Neural cell (in vitro differentiated cells): ENCODE measurements at regions not wholly inside any gene's neighbourhood (a gene's known extent, or its start where the extent isn't known, plus 50 kb on each side); places are given as distances from the start of the nearest gene placed in this dataset.

Experiments used
- H2AFZ ChIP-seq: fragments of 200-600, 300-800 bp; sonication (generic), shearing (Covaris generic); 2 replicates; pipeline ENCODE4 v1.6.0; 2014; ENCODE audit warnings: low read depth, mild to moderate bottlenecking, antibody characterized with exemption, low read length, moderate library complexity
- H3F3A ChIP-seq: fragments of 200-600 bp; shearing (Covaris generic); 2 replicates; pipeline ENCODE4 v1.6.1; 2016; ENCODE audit warnings: mild to moderate bottlenecking, moderate library complexity, mixed read lengths, antibody characterized with exemption, low read length; ENCODE audit not compliant: insufficient read depth, poor library complexity, severe bottlenecking
- H3K27ac ChIP-seq: fragments of 200-600, 300-800 bp; sonication (generic), shearing (Covaris generic); 2 replicates; pipeline ENCODE4 v1.5.1; 2014; ENCODE audit warnings: mild to moderate bottlenecking, low read length, moderate library complexity
- H3K27me3 ChIP-seq: fragments of 300-800, 200-600 bp; sonication (generic), shearing (Covaris generic); 2 replicates; pipeline ENCODE4 v1.6.0; 2014; ENCODE audit warnings: mild to moderate bottlenecking, low read depth, low read length, moderate library complexity; ENCODE audit not compliant: insufficient read depth
- H3K36me3 ChIP-seq: fragments of 300-800, 200-600 bp; sonication (generic), shearing (Covaris generic); 2 replicates; pipeline ENCODE4 v1.5.1; 2014; ENCODE audit warnings: mild to moderate bottlenecking, antibody characterized with exemption, low read length, moderate library complexity; ENCODE audit not compliant: insufficient read depth
- H3K4me2 ChIP-seq: fragments of 300-800, 200-600 bp; sonication (generic), shearing (Covaris generic); 2 replicates; pipeline ENCODE4 v1.6.0; 2014; ENCODE audit warnings: mild to moderate bottlenecking, low read length
- H3K4me3 ChIP-seq: fragments of 300-800, 200-600 bp; sonication (generic), shearing (Covaris generic); 2 replicates; pipeline ENCODE4 v1.5.1; 2014; ENCODE audit warnings: mild to moderate bottlenecking, low read length, moderate library complexity
- H3K79me2 ChIP-seq: fragments of 200-600 bp; shearing (Covaris generic); replicated peaks from 2 replicates; pipeline ENCODE4 v1.6.0; 2014; ENCODE audit warnings: mild to moderate bottlenecking, low read length, moderate library complexity; ENCODE audit not compliant: insufficient read depth
- H3K9ac ChIP-seq: fragments of 300-800, 200-600 bp; sonication (generic), shearing (Covaris generic); 2 replicates; pipeline ENCODE4 v1.6.1; 2016; ENCODE audit warnings: mild to moderate bottlenecking, low read length, mixed read lengths
- H3K9me2 ChIP-seq: fragments of 200-600 bp; shearing (Covaris generic); 2 replicates; pipeline ENCODE4 v1.6.1; 2016; ENCODE audit warnings: mild to moderate bottlenecking, low read length, mixed read lengths; ENCODE audit not compliant: insufficient read depth
- H3K9me3 ChIP-seq: fragments of 200-600, 300-800 bp; sonication (generic), shearing (Covaris generic); 2 replicates; pipeline ENCODE4 v1.6.1; 2016; ENCODE audit warnings: mild to moderate bottlenecking, mixed run types, low read length, moderate library complexity, mixed read lengths
- H4K20me1 ChIP-seq: fragments of 200-600 bp; shearing (Covaris generic); 2 replicates; pipeline ENCODE4 v1.6.1; 2016; ENCODE audit warnings: mild to moderate bottlenecking, mixed run types; ENCODE audit not compliant: insufficient read depth
- EP300 ChIP-seq: fragments of 450-650 bp; conservative IDR thresholded peaks from 2 replicates; pipeline ENCODE4 v1.6.1; 2014; ENCODE audit warnings: antibody characterized with exemption, mild to moderate bottlenecking, moderate library complexity; ENCODE audit not compliant: poor library complexity, severe bottlenecking
- EZH2 ChIP-seq: fragments of 200-600, 300-800 bp; shearing (Covaris generic), sonication (generic); IDR thresholded peaks from 2 replicates; pipeline ENCODE4 v1.6.1; 2014; ENCODE audit warnings: antibody characterized with exemption, low read length, borderline replicate concordance, mild to moderate bottlenecking; ENCODE audit not compliant: insufficient read depth, poor library complexity, severe bottlenecking
- MXI1 ChIP-seq: fragments of 450-650 bp; conservative IDR thresholded peaks from 2 replicates; pipeline ENCODE4 v1.6.1; 2014; ENCODE audit warnings: antibody characterized with exemption, mild to moderate bottlenecking; ENCODE audit not compliant: poor library complexity, severe bottlenecking
- POLR2AphosphoS5 ChIP-seq: IDR thresholded peaks from 2 replicates; pipeline ENCODE4 v1.6.1; 2012
- RAD21 ChIP-seq: fragments of 450-650 bp; conservative IDR thresholded peaks from 2 replicates; pipeline ENCODE4 v1.6.1; 2014; ENCODE audit warnings: antibody characterized with exemption, mild to moderate bottlenecking, moderate library complexity
- SMC3 ChIP-seq: fragments of 450-650 bp; conservative IDR thresholded peaks from 2 replicates; pipeline ENCODE4 v1.6.1; 2014; ENCODE audit warnings: antibody characterized with exemption, mild to moderate bottlenecking, moderate library complexity; ENCODE audit not compliant: poor library complexity
- TAF1 ChIP-seq: IDR thresholded peaks from 2 replicates; pipeline ENCODE4 v1.6.1; 2012; ENCODE audit warnings: low read depth
- TF ChIP-seq, protein P1 (sequence below): fragments of 450-650 bp; IDR thresholded peaks from 2 replicates; pipeline ENCODE4 v1.5.1; 2014; ENCODE audit warnings: antibody characterized with exemption, mild to moderate bottlenecking, moderate library complexity; ENCODE audit not compliant: poor library complexity, severe bottlenecking
- TF ChIP-seq, protein P2 (sequence below): IDR thresholded peaks from 2 replicates; pipeline ENCODE4 v1.6.1; 2012; ENCODE audit warnings: borderline replicate concordance

DNA sequence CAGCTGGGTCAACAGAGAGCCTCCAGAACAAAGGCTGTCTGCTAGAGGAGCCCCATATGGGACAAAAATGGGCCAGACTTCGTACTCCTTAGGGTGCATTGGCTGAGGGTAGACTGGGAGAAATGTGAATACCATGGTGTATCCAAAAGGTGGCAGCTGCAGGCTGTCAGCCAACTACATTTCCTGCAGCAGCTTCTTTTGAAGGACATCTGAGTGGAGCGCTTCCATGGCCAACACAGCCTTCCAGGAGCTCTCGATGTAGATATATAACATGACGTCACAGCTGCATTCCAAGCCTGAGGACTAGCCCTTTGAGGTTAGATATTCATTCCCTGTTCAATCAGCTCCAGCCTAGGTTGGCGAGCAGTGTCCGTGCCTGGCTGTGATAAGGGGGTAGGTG lies 107.7 kb downstream of the MAB21L3 start:
- no peaks in the 10 kb centered on the region for H3K27me3 ChIP-seq
- H3K4me3 ChIP-seq, result no peak overlapping the region
- no peaks in the 10 kb centered on the region for H3K9me3 ChIP-seq
- no peaks in the 10 kb centered on the region for H3K9me2 ChIP-seq
- no peaks in the 10 kb centered on the region for H3K79me2 ChIP-seq
- H3K27ac ChIP-seq, result no peak overlapping the region
- no peak for TF ChIP-seq EZH2
- TF ChIP-seq, protein P1, sequence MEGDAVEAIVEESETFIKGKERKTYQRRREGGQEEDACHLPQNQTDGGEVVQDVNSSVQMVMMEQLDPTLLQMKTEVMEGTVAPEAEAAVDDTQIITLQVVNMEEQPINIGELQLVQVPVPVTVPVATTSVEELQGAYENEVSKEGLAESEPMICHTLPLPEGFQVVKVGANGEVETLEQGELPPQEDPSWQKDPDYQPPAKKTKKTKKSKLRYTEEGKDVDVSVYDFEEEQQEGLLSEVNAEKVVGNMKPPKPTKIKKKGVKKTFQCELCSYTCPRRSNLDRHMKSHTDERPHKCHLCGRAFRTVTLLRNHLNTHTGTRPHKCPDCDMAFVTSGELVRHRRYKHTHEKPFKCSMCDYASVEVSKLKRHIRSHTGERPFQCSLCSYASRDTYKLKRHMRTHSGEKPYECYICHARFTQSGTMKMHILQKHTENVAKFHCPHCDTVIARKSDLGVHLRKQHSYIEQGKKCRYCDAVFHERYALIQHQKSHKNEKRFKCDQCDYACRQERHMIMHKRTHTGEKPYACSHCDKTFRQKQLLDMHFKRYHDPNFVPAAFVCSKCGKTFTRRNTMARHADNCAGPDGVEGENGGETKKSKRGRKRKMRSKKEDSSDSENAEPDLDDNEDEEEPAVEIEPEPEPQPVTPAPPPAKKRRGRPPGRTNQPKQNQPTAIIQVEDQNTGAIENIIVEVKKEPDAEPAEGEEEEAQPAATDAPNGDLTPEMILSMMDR, result no peak
- TF ChIP-seq TAF1, result no peak
- no peak for TF ChIP-seq MXI1
- TF ChIP-seq, protein P2, sequence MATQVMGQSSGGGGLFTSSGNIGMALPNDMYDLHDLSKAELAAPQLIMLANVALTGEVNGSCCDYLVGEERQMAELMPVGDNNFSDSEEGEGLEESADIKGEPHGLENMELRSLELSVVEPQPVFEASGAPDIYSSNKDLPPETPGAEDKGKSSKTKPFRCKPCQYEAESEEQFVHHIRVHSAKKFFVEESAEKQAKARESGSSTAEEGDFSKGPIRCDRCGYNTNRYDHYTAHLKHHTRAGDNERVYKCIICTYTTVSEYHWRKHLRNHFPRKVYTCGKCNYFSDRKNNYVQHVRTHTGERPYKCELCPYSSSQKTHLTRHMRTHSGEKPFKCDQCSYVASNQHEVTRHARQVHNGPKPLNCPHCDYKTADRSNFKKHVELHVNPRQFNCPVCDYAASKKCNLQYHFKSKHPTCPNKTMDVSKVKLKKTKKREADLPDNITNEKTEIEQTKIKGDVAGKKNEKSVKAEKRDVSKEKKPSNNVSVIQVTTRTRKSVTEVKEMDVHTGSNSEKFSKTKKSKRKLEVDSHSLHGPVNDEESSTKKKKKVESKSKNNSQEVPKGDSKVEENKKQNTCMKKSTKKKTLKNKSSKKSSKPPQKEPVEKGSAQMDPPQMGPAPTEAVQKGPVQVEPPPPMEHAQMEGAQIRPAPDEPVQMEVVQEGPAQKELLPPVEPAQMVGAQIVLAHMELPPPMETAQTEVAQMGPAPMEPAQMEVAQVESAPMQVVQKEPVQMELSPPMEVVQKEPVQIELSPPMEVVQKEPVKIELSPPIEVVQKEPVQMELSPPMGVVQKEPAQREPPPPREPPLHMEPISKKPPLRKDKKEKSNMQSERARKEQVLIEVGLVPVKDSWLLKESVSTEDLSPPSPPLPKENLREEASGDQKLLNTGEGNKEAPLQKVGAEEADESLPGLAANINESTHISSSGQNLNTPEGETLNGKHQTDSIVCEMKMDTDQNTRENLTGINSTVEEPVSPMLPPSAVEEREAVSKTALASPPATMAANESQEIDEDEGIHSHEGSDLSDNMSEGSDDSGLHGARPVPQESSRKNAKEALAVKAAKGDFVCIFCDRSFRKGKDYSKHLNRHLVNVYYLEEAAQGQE, result no peak
- TF ChIP-seq RAD21, result no peak
- TF ChIP-seq EP300, result no peak
- TF ChIP-seq POLR2AphosphoS5, result no peak
- TF ChIP-seq SMC3, result no peak
- H3K9ac ChIP-seq, result no peak overlapping the region
- no peak overlapping the region for H3K4me2 ChIP-seq
- H4K20me1 ChIP-seq, result no peaks in the 10 kb centered on the region
- H2AFZ ChIP-seq, result no peak overlapping the region
- H3K36me3 ChIP-seq, result no peaks in the 10 kb centered on the region
- H3F3A ChIP-seq, result no peaks in the 10 kb centered on the region

DNA sequence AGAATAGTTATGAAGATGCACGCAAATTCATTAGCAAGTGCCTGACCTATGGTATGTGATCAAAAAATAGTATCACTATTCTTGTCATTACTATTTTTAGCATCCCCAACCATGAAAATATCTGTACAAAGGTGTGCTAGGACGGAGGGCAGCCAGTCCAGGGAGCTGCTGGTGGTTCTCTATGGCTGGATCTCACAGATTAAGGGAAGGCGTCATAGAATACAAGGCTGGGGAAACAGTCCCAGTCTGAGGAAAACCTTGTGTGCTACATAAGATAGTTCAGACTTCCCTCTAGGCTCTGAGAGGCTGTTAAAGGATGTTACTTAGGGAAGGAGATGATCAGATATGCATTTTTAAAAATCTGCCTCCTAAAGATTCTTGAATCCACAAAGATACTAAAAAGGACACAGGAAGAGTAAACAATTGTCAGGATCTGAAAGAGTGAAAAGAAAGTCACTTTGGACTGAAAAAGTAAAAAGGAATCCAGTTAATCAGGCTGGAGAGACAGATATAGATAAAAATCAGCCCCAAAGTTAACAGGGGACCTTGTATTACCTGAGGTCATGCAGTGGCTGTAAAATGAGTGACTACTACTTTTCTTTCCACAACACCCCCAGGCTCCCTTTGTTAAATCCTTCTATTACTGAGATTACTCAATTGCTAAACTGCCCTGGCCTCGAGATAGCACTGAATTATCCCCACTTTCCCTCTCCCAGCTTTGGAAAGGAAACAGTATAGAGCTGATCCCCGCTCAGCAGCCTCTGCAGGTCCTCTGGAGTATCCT lies 108.6 kb downstream of the MAB21L3 start:
- H3K9me2 ChIP-seq, result no peaks in the 10 kb centered on the region
- H3K27ac ChIP-seq, result no peak overlapping the region
- H3K36me3 ChIP-seq, result no peaks in the 10 kb centered on the region
- no peaks in the 10 kb centered on the region for H3F3A ChIP-seq
- no peaks in the 10 kb centered on the region for H3K79me2 ChIP-seq
- H4K20me1 ChIP-seq, result no peaks in the 10 kb centered on the region
- H3K4me3 ChIP-seq, result no peak overlapping the region
- no peaks in the 10 kb centered on the region for H3K27me3 ChIP-seq
- H3K9me3 ChIP-seq, result no peaks in the 10 kb centered on the region
- no peak overlapping the region for H3K4me2 ChIP-seq
- no peak overlapping the region for H3K9ac ChIP-seq
- TF ChIP-seq RAD21 (no peak), EZH2 (no peak), POLR2AphosphoS5 (no peak), SMC3 (no peak), TAF1 (no peak), EP300 (no peak), MXI1 (no peak)
- TF ChIP-seq, protein P1, result no peak
- TF ChIP-seq, protein P2, result no peak
- H2AFZ ChIP-seq, result no peak overlapping the region
